ENCODE measurements at regions not wholly inside any gene's neighbourhood (a gene's known extent, or its start where the extent isn't known, plus 50 kb on each side); places are given as distances from the start of the nearest gene placed in this dataset.

DNA sequence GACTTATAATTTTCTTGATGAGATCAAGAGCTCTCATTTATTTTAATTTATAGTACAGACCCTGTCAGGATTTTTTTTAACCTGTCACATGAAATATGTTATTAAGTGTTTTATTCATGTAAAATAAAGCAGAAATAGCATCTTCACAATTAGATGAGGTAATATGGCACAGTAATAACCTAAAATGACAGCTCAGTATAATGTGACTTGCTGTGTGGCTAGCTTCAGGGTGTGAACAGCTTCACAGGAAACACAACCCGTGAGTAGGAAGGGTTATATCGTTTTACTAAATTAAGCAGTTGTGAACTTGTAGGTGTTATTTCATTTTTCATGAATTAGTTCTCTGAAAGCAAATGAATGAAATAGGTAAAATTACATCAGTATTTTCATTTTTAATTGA, 366.9 kb upstream of the CHORDC1 start:
- TF ChIP-seq TAF1 (IDR thresholded peaks at IDR 0.05; ENCODE audit: borderline replicate concordance, insufficient read depth, low read length) (no peak), POLR2AphosphoS5 (IDR thresholded peaks at IDR 0.05; ENCODE audit: low read depth, low read length) (no peak), FOXP2 (optimal IDR thresholded peaks at IDR 0.05; ENCODE audit: borderline replicate concordance, extremely low read depth, extremely low read length, insufficient read depth) (no peak)
- TF ChIP-seq, protein P1, sequence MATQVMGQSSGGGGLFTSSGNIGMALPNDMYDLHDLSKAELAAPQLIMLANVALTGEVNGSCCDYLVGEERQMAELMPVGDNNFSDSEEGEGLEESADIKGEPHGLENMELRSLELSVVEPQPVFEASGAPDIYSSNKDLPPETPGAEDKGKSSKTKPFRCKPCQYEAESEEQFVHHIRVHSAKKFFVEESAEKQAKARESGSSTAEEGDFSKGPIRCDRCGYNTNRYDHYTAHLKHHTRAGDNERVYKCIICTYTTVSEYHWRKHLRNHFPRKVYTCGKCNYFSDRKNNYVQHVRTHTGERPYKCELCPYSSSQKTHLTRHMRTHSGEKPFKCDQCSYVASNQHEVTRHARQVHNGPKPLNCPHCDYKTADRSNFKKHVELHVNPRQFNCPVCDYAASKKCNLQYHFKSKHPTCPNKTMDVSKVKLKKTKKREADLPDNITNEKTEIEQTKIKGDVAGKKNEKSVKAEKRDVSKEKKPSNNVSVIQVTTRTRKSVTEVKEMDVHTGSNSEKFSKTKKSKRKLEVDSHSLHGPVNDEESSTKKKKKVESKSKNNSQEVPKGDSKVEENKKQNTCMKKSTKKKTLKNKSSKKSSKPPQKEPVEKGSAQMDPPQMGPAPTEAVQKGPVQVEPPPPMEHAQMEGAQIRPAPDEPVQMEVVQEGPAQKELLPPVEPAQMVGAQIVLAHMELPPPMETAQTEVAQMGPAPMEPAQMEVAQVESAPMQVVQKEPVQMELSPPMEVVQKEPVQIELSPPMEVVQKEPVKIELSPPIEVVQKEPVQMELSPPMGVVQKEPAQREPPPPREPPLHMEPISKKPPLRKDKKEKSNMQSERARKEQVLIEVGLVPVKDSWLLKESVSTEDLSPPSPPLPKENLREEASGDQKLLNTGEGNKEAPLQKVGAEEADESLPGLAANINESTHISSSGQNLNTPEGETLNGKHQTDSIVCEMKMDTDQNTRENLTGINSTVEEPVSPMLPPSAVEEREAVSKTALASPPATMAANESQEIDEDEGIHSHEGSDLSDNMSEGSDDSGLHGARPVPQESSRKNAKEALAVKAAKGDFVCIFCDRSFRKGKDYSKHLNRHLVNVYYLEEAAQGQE (IDR thresholded peaks at IDR 0.05; ENCODE audit: insufficient read depth in 1 of 2, low read depth in 2 of 2, low read length in 2 of 2): no peak
